HepG2 (cell line): ENCODE measurements at regions not wholly inside any gene's neighbourhood (a gene's known extent, or its start where the extent isn't known, plus 50 kb on each side); places are given as distances from the start of the nearest gene placed in this dataset.

Experiments
- ATAC-seq: fragments of 200-7000 bp; cut with Tn5 transposase; 3 replicates; pipeline ENCODE4 v1.9.1; 2020; ENCODE audit warnings: mild to moderate bottlenecking, moderate library complexity
- BruUV-seq: library from RNA; stranded (reverse); fragments of 400-500 nt; replicated peaks from 2 replicates; lab custom pipeline; 2021; lab: Mats Ljungman, UMichigan
- CTCF ChIA-PET: fragments of 300-600 bp; formaldehyde crosslinking; extraction: SDS; loops from one replicate; lab custom pipeline; 2021; ENCODE audit warnings: low total read pairs, inconsistent platforms, low intra/inter-chr PET ratio; lab: Yijun Ruan, JAX
- POLR2A ChIA-PET: fragments of 350-600 bp; sonication (Branson Sonifier 250); formaldehyde crosslinking; loops from one replicate; lab custom pipeline; 2020; ENCODE audit warnings: antibody characterized with exemption, inconsistent platforms; lab: Yijun Ruan, JAX
- DNase-seq: peaks from one replicate; pipeline ENCODE4 v3.0.0-alpha.2; 2015; ENCODE audit warnings: low spot score
- FAIRE-seq: peaks from 3 replicates; lab custom pipeline; 2011; peaks lifted over from hg19 to GRCh38; lab: Jason Lieb, UNC
- H2AFZ ChIP-seq: one replicate; pipeline ENCODE4 v1.6.1; 2011; ENCODE audit warnings: low read length, inconsistent platforms
- H3K27ac ChIP-seq: fragments of 300-600 bp; 3 replicates; pipeline ENCODE4 v1.8.0; 2011; ENCODE audit warnings: mixed run types, mild to moderate bottlenecking, mixed read lengths, low read length, inconsistent platforms; ENCODE audit not compliant: insufficient read depth; ENCODE audit errors: extremely low read length
- H3K27me3 ChIP-seq, 2 experiments: fragments of 200-600 bp in 1 of 2; 2 replicates in 1 of 2; 3 replicates in 1 of 2; pipeline versions ENCODE4 v1.6.0 to v1.8.0; 2011; ENCODE audit warnings: low read length in 2 of 2, mild to moderate bottlenecking in 2 of 2, moderate library complexity in 2 of 2, inconsistent platforms in 1 of 2; ENCODE audit not compliant: insufficient read depth in 2 of 2, control insufficient read depth in 1 of 2
- H3K36me3 ChIP-seq, 2 experiments: fragments of 200-600 bp in 1 of 2; replicated peaks in 1 of 2; 2 replicates in 1 of 2; 3 replicates in 1 of 2; pipeline versions ENCODE4 v1.5.1 to v1.8.0; 2011; ENCODE audit warnings: low read length in 2 of 2, inconsistent platforms in 1 of 2; ENCODE audit not compliant: insufficient read depth in 2 of 2, control insufficient read depth in 1 of 2
- H3K4me1 ChIP-seq: 2 replicates; pipeline ENCODE4 v1.5.1; 2012; ENCODE audit warnings: low read length, inconsistent platforms; ENCODE audit not compliant: insufficient read depth
- H3K4me2 ChIP-seq: 2 replicates; pipeline ENCODE4 v1.6.0; 2011; ENCODE audit warnings: low read depth, low read length, inconsistent platforms
- H3K4me3 ChIP-seq, 3 experiments: fragments of 200-600 bp in 1 of 3; sonication (generic), shearing (Covaris generic) in 1 of 3; replicated peaks in 1 of 3; 2 replicates each; pipeline ENCODE4 v1.5.1; 2011 to 2016; ENCODE audit warnings: low read length in 3 of 3, inconsistent platforms in 2 of 3, low read depth in 2 of 3, mild to moderate bottlenecking in 2 of 3, control low read depth in 1 of 3, mixed read lengths in 1 of 3; ENCODE audit not compliant: insufficient read depth in 1 of 3
- H3K79me2 ChIP-seq: one replicate; pipeline ENCODE4 v1.6.1; 2011; ENCODE audit warnings: low read length, inconsistent platforms; ENCODE audit not compliant: insufficient read depth
- H3K9ac ChIP-seq: 2 replicates; pipeline ENCODE4 v1.6.0; 2011; ENCODE audit warnings: mild to moderate bottlenecking, low read depth, low read length, inconsistent platforms; ENCODE audit not compliant: insufficient read depth
- H3K9me3 ChIP-seq: 2 replicates; pipeline ENCODE4 v1.5.1; 2012; ENCODE audit warnings: mild to moderate bottlenecking, low read length
- H4K20me1 ChIP-seq: 2 replicates; pipeline ENCODE4 v1.6.0; 2011; ENCODE audit warnings: inconsistent platforms, mild to moderate bottlenecking, low read length, moderate library complexity; ENCODE audit not compliant: insufficient read depth
- MATR3 ChIP-seq: sonication (generic); formaldehyde crosslinking; IDR thresholded peaks from 2 replicates; pipeline ENCODE4 v1.4.0; 2020; ENCODE audit warnings: missing genetic modification reagents
- RAD51 ChIP-seq: fragments of 450-650 bp; IDR thresholded peaks from 2 replicates; pipeline ENCODE4 v1.6.1; 2016; ENCODE audit warnings: borderline replicate concordance
- ZNF567 ChIP-seq: sonication (generic); formaldehyde crosslinking; IDR thresholded peaks from 2 replicates; pipeline ENCODE4 v1.8.1; 2023; ENCODE audit warnings: mild to moderate bottlenecking, missing genetic modification reagents, borderline replicate concordance
- ZNF629 ChIP-seq: sonication (generic); formaldehyde crosslinking; conservative IDR thresholded peaks from 2 replicates; pipeline ENCODE4 v1.5.0; 2020; ENCODE audit warnings: missing genetic modification reagents
- WGBS: methylation state at CpG from one replicate; pipeline ENCODE4 v1.1.6; 2017; ENCODE audit warnings: low lambda C conversion rate; 5-methylcytosine and 5-hydroxymethylcytosine counted together
- in situ Hi-C: cut with HindIII; loops from 2 replicates; pipeline ENCODE4 v1.10.0; 2017; ENCODE audit warnings: low pct_unique_long_range_greater_than_20kb; ENCODE audit not compliant: extremely low pct_ligation_motif_present
- intact Hi-C: fragments of 100-400 bp; cut with micrococcal nuclease; formaldehyde crosslinking; loops from one replicate; pipeline ENCODE4 v1.10.0; 2022; ENCODE audit not compliant: unreplicated experiment
- TF ChIP-seq, protein P1 (sequence below): sonication (generic); formaldehyde crosslinking; IDR thresholded peaks from 2 replicates; pipeline ENCODE4 v1.4.0; 2020; ENCODE audit warnings: missing genetic modification reagents
- TF ChIP-seq, protein P2 (sequence below), 2 experiments: fragments of 450-650 bp in 1 of 2; sonication (generic) in 1 of 2; formaldehyde crosslinking in 1 of 2; IDR thresholded peaks; 2 replicates each; pipeline versions ENCODE4 v1.6.1 to v1.8.0; 2016 to 2022; ENCODE audit warnings: antibody characterized with exemption in 1 of 2, mild to moderate bottlenecking in 1 of 2, missing genetic modification reagents in 1 of 2
- TF ChIP-seq, protein P3 (sequence below): sonication (generic); formaldehyde crosslinking; IDR thresholded peaks from 2 replicates; pipeline ENCODE4 v1.5.0; 2020; ENCODE audit warnings: missing genetic modification reagents

DNA sequence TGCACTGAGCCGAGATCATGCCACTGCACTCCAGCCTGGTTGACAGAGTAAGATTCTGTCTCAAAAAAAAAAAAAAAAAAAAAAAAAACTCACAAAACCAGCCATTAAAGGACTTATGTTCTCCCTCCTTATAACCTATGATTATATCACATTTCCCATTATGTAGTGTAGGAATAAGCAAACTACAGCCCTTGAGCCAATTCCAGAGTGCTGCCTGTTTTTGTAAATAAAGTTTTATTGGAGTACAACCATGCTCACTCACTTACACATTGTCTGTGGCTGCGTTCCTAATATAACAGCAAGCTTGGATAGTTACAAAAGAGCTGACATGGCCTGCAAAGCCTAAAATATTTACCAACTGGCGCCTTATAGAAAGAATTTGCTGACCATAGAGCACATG, 72.7 kb upstream of the ARID5B start:
- Histone ChIP-seq H3K27me3 (no peaks in the 10 kb centered on the region; a peak in 1 of 5 replicates), H3K4me2 (no peak overlapping the region), H3K27ac (no peak overlapping the region), H4K20me1 (no peaks in the 10 kb centered on the region), H3K4me3 (no peak overlapping the region), H3K79me2 (no peaks in the 10 kb centered on the region), H3K36me3 (no peaks in the 10 kb centered on the region), H3K4me1 (peaks cover 21% of the 10 kb centered on the region), H2AFZ (no peak overlapping the region), H3K9me3 (no peaks in the 10 kb centered on the region), H3K9ac (no peak overlapping the region)
- intact Hi-C loops: no loop called here
- TF ChIP-seq, protein P1, sequence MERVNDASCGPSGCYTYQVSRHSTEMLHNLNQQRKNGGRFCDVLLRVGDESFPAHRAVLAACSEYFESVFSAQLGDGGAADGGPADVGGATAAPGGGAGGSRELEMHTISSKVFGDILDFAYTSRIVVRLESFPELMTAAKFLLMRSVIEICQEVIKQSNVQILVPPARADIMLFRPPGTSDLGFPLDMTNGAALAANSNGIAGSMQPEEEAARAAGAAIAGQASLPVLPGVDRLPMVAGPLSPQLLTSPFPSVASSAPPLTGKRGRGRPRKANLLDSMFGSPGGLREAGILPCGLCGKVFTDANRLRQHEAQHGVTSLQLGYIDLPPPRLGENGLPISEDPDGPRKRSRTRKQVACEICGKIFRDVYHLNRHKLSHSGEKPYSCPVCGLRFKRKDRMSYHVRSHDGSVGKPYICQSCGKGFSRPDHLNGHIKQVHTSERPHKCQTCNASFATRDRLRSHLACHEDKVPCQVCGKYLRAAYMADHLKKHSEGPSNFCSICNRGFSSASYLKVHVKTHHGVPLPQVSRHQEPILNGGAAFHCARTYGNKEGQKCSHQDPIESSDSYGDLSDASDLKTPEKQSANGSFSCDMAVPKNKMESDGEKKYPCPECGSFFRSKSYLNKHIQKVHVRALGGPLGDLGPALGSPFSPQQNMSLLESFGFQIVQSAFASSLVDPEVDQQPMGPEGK (CRISPR knock-in tag): no peak
- TF ChIP-seq, protein P2, sequence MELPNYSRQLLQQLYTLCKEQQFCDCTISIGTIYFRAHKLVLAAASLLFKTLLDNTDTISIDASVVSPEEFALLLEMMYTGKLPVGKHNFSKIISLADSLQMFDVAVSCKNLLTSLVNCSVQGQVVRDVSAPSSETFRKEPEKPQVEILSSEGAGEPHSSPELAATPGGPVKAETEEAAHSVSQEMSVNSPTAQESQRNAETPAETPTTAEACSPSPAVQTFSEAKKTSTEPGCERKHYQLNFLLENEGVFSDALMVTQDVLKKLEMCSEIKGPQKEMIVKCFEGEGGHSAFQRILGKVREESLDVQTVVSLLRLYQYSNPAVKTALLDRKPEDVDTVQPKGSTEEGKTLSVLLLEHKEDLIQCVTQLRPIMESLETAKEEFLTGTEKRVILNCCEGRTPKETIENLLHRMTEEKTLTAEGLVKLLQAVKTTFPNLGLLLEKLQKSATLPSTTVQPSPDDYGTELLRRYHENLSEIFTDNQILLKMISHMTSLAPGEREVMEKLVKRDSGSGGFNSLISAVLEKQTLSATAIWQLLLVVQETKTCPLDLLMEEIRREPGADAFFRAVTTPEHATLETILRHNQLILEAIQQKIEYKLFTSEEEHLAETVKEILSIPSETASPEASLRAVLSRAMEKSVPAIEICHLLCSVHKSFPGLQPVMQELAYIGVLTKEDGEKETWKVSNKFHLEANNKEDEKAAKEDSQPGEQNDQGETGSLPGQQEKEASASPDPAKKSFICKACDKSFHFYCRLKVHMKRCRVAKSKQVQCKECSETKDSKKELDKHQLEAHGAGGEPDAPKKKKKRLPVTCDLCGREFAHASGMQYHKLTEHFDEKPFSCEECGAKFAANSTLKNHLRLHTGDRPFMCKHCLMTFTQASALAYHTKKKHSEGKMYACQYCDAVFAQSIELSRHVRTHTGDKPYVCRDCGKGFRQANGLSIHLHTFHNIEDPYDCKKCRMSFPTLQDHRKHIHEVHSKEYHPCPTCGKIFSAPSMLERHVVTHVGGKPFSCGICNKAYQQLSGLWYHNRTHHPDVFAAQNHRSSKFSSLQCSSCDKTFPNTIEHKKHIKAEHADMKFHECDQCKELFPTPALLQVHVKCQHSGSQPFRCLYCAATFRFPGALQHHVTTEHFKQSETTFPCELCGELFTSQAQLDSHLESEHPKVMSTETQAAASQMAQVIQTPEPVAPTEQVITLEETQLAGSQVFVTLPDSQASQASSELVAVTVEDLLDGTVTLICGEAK (IDR thresholded peaks at IDR 0.05): no peak
- TF ChIP-seq, protein P2 (CRISPR knock-in tag; IDR thresholded peaks at IDR 0.05): peak; percentile 48; the same call in 1 of the 2 replicates
- TF ChIP-seq RAD51 (no peak), ZNF567 (CRISPR knock-in tag) (no peak), ZNF629 (no peak), MATR3 (CRISPR knock-in tag) (no peak)
- TF ChIP-seq, protein P3, sequence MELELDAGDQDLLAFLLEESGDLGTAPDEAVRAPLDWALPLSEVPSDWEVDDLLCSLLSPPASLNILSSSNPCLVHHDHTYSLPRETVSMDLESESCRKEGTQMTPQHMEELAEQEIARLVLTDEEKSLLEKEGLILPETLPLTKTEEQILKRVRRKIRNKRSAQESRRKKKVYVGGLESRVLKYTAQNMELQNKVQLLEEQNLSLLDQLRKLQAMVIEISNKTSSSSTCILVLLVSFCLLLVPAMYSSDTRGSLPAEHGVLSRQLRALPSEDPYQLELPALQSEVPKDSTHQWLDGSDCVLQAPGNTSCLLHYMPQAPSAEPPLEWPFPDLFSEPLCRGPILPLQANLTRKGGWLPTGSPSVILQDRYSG (CRISPR knock-in tag): no peak
- POLR2A ChIA-PET: no interaction called here
- WGBS: 60% methylated on average over 3 of the region's 3 CpGs
- DNase-seq: no peak
- no peak for FAIRE-seq
- CTCF ChIA-PET: no interaction called here
- BruUV-seq: no TSS peak
- no peak for ATAC-seq
- in situ Hi-C loops: no loop called here
